Left lung (tissue), 4 donors: ENCODE measurements at regions not wholly inside any gene's neighbourhood (a gene's known extent, or its start where the extent isn't known, plus 50 kb on each side); places are given as distances from the start of the nearest gene placed in this dataset.
A peak's percentile ranks its signal among the peaks of the same experiment; 100 is the strongest.

ENCODE experiments used
- ATAC-seq: fragments of 200-7000 bp; cut with Tn5 transposase; one replicate; pipeline ENCODE4 v1.9.1; 2020; ENCODE audit warnings: moderate library complexity
- DNase-seq, 4 donors: peaks; one replicate each; pipeline ENCODE4 v3.0.0-alpha.2; 2013 to 2020
- H3K27ac ChIP-seq, 2 donors: fragments of 200-600 bp; sonication (generic) in 1 of 2; one replicate each; pipeline versions ENCODE4 v1.5.0 to v1.8.0; 2020 to 2021
- H3K27me3 ChIP-seq, 2 donors: fragments of 200-600 bp; sonication (generic) in 1 of 2; one replicate each; pipeline versions ENCODE4 v1.5.0 to v1.8.0; 2020 to 2021
- H3K36me3 ChIP-seq, 2 donors: fragments of 200-600 bp; sonication (generic) in 1 of 2; one replicate each; pipeline versions ENCODE4 v1.5.0 to v1.8.0; 2020 to 2021
- H3K4me1 ChIP-seq, 2 donors: fragments of 200-600 bp; one replicate each; pipeline ENCODE4 v1.8.0; 2021
- H3K4me3 ChIP-seq, 2 donors: fragments of 200-600 bp; sonication (generic) in 1 of 2; one replicate each; pipeline versions ENCODE4 v1.5.0 to v1.8.0; 2020 to 2021; ENCODE audit warnings: mild to moderate bottlenecking in 1 of 2
- H3K9me3 ChIP-seq, 2 donors: fragments of 200-600 bp; sonication (generic) in 1 of 2; one replicate each; pipeline versions ENCODE4 v1.5.0 to v1.8.0; 2020 to 2021
- intact Hi-C, 2 donors: fragments of 100-400 bp; cut with DNase I; formaldehyde crosslinking; loops; one replicate each; pipeline versions ENCODE4 v1.11.2 to v1.14.2; 2022
- TF ChIP-seq, protein P1 (sequence below), 2 donors: fragments of 200-600 bp; sonication (generic) in 1 of 2; IDR thresholded peaks; one replicate each; pipeline versions ENCODE4 v1.5.0 to v1.8.0; 2021; ENCODE audit warnings: antibody characterized with exemption in 2 of 2
- donor health status: DM: no; HTN: yes; CAD: no.
- donor health status: DM: no; HTN: no; CAD: no.

DNA sequence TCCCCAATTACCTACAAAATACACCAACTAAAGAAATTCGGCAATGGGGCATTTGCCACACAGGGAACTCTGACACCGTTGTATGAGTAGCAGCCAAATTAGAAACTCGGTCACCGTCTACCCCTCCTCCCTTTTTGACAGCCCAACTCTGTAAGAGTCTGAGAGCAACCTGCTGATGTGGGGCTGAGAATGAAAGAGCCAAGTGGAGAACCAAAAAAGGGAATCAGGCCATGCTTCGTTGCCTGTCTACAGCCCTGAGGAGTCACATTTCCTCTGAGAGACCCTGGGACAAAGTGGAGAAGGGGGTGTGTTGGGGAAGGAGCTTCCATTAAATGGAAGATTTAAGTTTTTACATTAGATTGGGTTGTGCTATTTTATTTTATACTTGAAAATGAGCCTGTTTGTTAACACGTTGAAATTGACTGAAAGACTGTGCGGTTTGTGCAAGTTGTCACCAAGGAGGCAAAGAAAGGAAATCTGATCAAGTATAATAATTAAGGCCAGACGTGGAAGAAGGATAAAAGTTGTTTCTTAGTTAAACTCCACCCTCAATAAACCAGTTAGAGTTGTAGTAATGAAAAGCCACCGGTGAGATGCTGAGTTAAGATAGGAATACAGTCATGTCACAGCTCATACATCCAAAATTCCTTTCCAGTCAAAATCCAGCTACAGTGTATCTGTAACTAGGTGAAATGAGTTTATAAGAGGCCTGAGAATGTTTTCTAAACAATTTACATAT lies 131.7 kb upstream of the CREB1 start:
- TF ChIP-seq, protein P1, sequence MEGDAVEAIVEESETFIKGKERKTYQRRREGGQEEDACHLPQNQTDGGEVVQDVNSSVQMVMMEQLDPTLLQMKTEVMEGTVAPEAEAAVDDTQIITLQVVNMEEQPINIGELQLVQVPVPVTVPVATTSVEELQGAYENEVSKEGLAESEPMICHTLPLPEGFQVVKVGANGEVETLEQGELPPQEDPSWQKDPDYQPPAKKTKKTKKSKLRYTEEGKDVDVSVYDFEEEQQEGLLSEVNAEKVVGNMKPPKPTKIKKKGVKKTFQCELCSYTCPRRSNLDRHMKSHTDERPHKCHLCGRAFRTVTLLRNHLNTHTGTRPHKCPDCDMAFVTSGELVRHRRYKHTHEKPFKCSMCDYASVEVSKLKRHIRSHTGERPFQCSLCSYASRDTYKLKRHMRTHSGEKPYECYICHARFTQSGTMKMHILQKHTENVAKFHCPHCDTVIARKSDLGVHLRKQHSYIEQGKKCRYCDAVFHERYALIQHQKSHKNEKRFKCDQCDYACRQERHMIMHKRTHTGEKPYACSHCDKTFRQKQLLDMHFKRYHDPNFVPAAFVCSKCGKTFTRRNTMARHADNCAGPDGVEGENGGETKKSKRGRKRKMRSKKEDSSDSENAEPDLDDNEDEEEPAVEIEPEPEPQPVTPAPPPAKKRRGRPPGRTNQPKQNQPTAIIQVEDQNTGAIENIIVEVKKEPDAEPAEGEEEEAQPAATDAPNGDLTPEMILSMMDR (IDR thresholded peaks at IDR 0.05) = no peak
- DNase-seq = no peak
- no peak for ATAC-seq

DNA sequence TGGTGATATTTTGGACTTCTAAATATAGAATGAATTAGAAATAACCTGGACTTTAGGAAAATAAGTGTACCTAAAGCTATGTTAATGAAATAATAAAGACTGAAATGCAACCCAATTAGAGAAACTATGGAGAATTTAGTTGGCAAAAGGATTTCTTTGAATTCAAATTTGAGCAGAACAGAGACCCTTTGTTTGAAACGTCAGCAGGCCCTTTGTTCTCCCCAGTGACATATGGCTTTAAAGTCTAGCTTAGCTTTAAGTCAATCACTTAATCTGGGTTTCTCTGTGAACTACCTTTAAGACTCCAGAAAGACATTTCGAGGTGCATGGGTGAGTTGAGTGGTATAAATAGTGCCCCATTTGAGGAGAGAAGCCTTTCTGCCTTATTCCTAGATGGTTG lies 130.5 kb upstream of the CREB1 start:
- Histone ChIP-seq H3K36me3 (no peaks in the 10 kb centered on the region), H3K4me1 (no peaks in the 10 kb centered on the region), H3K27me3 (no peaks in the 10 kb centered on the region), H3K4me3 (no peak overlapping the region), H3K27ac (no peak overlapping the region), H3K9me3 (no peaks in the 10 kb centered on the region)
- DNase-seq (no peak), ATAC-seq (no peak)
- TF ChIP-seq, protein P1 (IDR thresholded peaks at IDR 0.05) = no peak
- intact Hi-C loops = no loop called here

More for the DNA sequence above, 131.7 kb upstream of the CREB1 start:
- no peaks in the 10 kb centered on the region for H3K4me1 ChIP-seq
- no peak overlapping the region for H3K27ac ChIP-seq
- H3K27me3 ChIP-seq = no peaks in the 10 kb centered on the region
- no peak overlapping the region for H3K4me3 ChIP-seq
- H3K36me3 ChIP-seq = no peaks in the 10 kb centered on the region
- intact Hi-C loops = no loop called here
- H3K9me3 ChIP-seq = no peaks in the 10 kb centered on the region

DNA sequence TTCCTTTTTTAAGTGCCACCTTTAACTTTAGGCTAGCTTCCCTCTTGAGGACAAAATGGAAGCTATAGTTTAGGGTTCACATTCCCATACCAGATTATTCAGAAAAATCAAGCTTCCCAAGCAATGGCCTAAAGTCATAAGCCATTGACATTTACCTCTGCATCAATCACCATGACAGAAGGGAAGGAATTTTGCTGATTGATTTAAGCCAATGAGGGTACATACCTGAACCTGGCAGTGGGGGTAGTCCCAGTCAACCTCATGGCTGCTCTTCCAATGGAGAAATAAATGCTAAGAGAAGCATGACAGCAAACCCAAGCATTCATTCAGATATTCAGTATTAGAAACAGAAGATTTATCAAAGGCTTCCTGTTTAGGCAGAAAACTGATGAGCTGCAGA lies 128.4 kb upstream of the CREB1 start:
- H3K27ac ChIP-seq = no peak overlapping the region
- intact Hi-C loops = no loop called here
- H3K36me3 ChIP-seq = no peaks in the 10 kb centered on the region
- no peak overlapping the region for H3K4me3 ChIP-seq
- H3K27me3 ChIP-seq = no peaks in the 10 kb centered on the region
- no peaks in the 10 kb centered on the region for H3K9me3 ChIP-seq
- no peak for ATAC-seq
- TF ChIP-seq, protein P1 (IDR thresholded peaks at IDR 0.05) = no peak
- no peaks in the 10 kb centered on the region for H3K4me1 ChIP-seq
- no peak for DNase-seq

DNA sequence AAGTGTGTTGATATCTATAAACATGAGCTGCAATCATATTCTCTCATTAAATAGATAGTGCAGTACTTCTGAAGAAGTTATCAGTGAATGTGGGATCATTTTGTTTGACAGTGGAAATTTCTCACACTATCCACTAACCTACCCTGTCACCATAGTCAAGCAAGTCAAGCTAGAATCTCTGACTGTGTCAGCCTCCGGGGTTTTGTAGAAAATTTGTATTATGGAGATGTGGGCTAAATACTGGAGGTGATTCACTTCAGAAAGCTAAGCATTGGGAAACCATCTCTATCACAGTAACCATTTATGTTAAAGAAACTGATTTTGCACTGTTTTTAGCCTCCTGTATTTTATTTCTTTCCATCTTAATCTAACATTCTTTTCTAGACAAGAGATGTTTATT lies 126.6 kb upstream of the CREB1 start:
- no peaks in the 10 kb centered on the region for H3K4me1 ChIP-seq
- TF ChIP-seq, protein P1 (IDR thresholded peaks at IDR 0.05) = no peak
- no peak for ATAC-seq
- H3K27me3 ChIP-seq = no peaks in the 10 kb centered on the region
- DNase-seq = no peak
- H3K27ac ChIP-seq = no peak overlapping the region
- H3K4me3 ChIP-seq = no peak overlapping the region
- no peaks in the 10 kb centered on the region for H3K9me3 ChIP-seq
- H3K36me3 ChIP-seq = no peaks in the 10 kb centered on the region
- intact Hi-C loops = no loop called here

DNA sequence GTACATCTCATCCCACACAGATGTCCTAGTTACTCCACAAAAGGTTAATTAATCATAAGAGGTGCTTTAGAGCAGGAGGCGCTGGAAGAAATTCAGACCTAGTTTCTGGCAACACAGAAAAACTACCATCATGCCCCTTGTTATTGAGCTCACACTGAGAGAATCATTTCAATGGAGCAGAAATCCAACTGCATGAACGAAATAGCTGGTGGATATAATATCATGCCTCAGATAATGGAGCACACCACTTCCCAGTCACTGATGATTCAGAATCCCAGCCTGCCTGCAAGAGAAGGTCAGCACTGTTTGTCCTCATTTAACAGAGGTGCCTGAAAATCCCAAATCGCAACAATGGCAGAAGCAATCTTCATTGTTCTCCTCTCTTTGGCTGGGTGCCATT lies 125.8 kb upstream of the CREB1 start:
- TF ChIP-seq, protein P1 (IDR thresholded peaks at IDR 0.05) = no peak
- no peak overlapping the region for H3K4me3 ChIP-seq
- intact Hi-C loops = no loop called here
- H3K4me1 ChIP-seq = peaks cover 0 to 7% of the 10 kb centered on the region in 2 donors
- ATAC-seq (peak; percentile 31), DNase-seq (no peak)
- no peaks in the 10 kb centered on the region for H3K9me3 ChIP-seq
- H3K27ac ChIP-seq = no peak overlapping the region
- no peaks in the 10 kb centered on the region for H3K27me3 ChIP-seq
- no peaks in the 10 kb centered on the region for H3K36me3 ChIP-seq
